H1 (cell line): ENCODE measurements at regions not wholly inside any gene's neighbourhood (a gene's known extent, or its start where the extent isn't known, plus 50 kb on each side); places are given as distances from the start of the nearest gene placed in this dataset.

ENCODE experiments used
- ATF2 ChIP-seq: IDR thresholded peaks from 2 replicates; pipeline ENCODE4 v1.6.1; 2012; ENCODE audit warnings: low read length, inconsistent platforms
- CHD2 ChIP-seq: IDR thresholded peaks from 2 replicates; pipeline ENCODE4 v1.6.1; 2012; ENCODE audit warnings: low read length, improper control_type of control experiment
- CHD7 ChIP-seq: fragments of 300-600 bp; sonication (generic); IDR thresholded peaks from 2 replicates; pipeline ENCODE4 v1.7.1; 2012; ENCODE audit warnings: low read length, moderate library complexity, mild to moderate bottlenecking, inconsistent platforms; ENCODE audit not compliant: insufficient replicate concordance
- CTCF ChIP-seq, 3 experiments: IDR thresholded peaks; 1 replicate in 2 of 3; 2 replicates in 1 of 3; pipeline versions ENCODE4 v1.5.1 to v1.6.1; 2011; ENCODE audit warnings: low read length in 3 of 3, mild to moderate bottlenecking in 3 of 3, inconsistent platforms in 2 of 3, low read depth in 1 of 3, moderate library complexity in 1 of 3; ENCODE audit not compliant: insufficient read depth in 1 of 3; ENCODE audit errors: control extremely low read depth in 1 of 3
- JUND ChIP-seq: IDR thresholded peaks from 2 replicates; pipeline ENCODE4 v1.6.1; 2011; ENCODE audit warnings: mild to moderate bottlenecking, improper control_type of control experiment, low read length
- RNF2 ChIP-seq: fragments of 200-900, 300-1000 bp; sonication (generic); IDR thresholded peaks from 2 replicates; pipeline ENCODE4 v1.7.1; 2016; ENCODE audit warnings: borderline replicate concordance, low read depth, mild to moderate bottlenecking, antibody characterized with exemption, low read length; ENCODE audit not compliant: poor library complexity, severe bottlenecking; ENCODE audit errors: missing control alignments

- no peak for TF ChIP-seq CTCF (IDR thresholded peaks at IDR 0.05; ENCODE audit: control extremely low read depth in 1 of 3, insufficient read depth in 1 of 3, low read depth in 1 of 3, low read length in 3 of 3)
- TF ChIP-seq JUND = no peak
- TF ChIP-seq ATF2 = no peak
- no peak for TF ChIP-seq RNF2
- no peak for TF ChIP-seq CHD7
- no peak for TF ChIP-seq CHD2
These were observed 203.1 kb downstream of the AEBP2 start for GRCh38 chr12:19642345-19642744.
